ENCODE measurements at regions not wholly inside any gene's neighbourhood (a gene's known extent, or its start where the extent isn't known, plus 50 kb on each side); places are given as distances from the start of the nearest gene placed in this dataset.

GRCh38 chr7:427506-428103 is 92.0 kb downstream of the PDGFA start:
- H3K27ac ChIP-seq = no peak overlapping the region
- no peak overlapping the region for H3K4me3 ChIP-seq
- H3K27me3 ChIP-seq = no peaks in the 10 kb centered on the region
- no peak for DNase-seq
- H3K36me3 ChIP-seq = no peaks in the 10 kb centered on the region
- TF ChIP-seq POLR2A (IDR thresholded peaks at IDR 0.05) (no peak), CTCF (IDR thresholded peaks at IDR 0.05) (no peak)
- no peaks in the 10 kb centered on the region for H3K9me3 ChIP-seq
- no peaks in the 10 kb centered on the region for H3K4me1 ChIP-seq

- no peak for TF ChIP-seq POLR2A (IDR thresholded peaks at IDR 0.05)
- no peak for TF ChIP-seq CTCF (IDR thresholded peaks at IDR 0.05)
- no peak for DNase-seq
- no peak overlapping the region for H3K27ac ChIP-seq
Measured at GRCh38 chr7:428387-428786, 91.3 kb downstream of the PDGFA start.

GRCh38 chr7:428927-429827 is 90.5 kb downstream of the PDGFA start:
- no peak for DNase-seq
- no peaks in the 10 kb centered on the region for H3K36me3 ChIP-seq
- no peak overlapping the region for H3K27ac ChIP-seq
- TF ChIP-seq POLR2A (IDR thresholded peaks at IDR 0.05) = no peak
- no peak for TF ChIP-seq CTCF (IDR thresholded peaks at IDR 0.05)
- no peaks in the 10 kb centered on the region for H3K4me1 ChIP-seq
- no peaks in the 10 kb centered on the region for H3K27me3 ChIP-seq
- H3K4me3 ChIP-seq = no peak overlapping the region
- no peaks in the 10 kb centered on the region for H3K9me3 ChIP-seq

More at GRCh38 chr7:428387-428786, 91.3 kb downstream of the PDGFA start:
- H3K27me3 ChIP-seq = no peaks in the 10 kb centered on the region
- H3K9me3 ChIP-seq = no peaks in the 10 kb centered on the region
- no peak overlapping the region for H3K4me3 ChIP-seq
- H3K36me3 ChIP-seq = no peaks in the 10 kb centered on the region
- no peaks in the 10 kb centered on the region for H3K4me1 ChIP-seq

- Histone ChIP-seq H3K27me3 (no peaks in the 10 kb centered on the region), H3K27ac (no peak overlapping the region), H3K9me3 (no peaks in the 10 kb centered on the region), H3K4me1 (peaks cover 0 to 1% (median 0%) of the 10 kb centered on the region in 4 donors), H3K4me3 (no peak overlapping the region), H3K36me3 (no peaks in the 10 kb centered on the region)
- no peak for TF ChIP-seq CTCF (IDR thresholded peaks at IDR 0.05)
- no peak for TF ChIP-seq POLR2A (IDR thresholded peaks at IDR 0.05)
- no peak for DNase-seq
Measured at GRCh38 chr7:429828-430180, 89.8 kb downstream of the PDGFA start.

GRCh38 chr7:431041-431440 is 88.6 kb downstream of the PDGFA start:
- Histone ChIP-seq H3K4me3 (no peak overlapping the region), H3K9me3 (no peaks in the 10 kb centered on the region), H3K27me3 (no peaks in the 10 kb centered on the region), H3K27ac (no peak overlapping the region), H3K36me3 (no peaks in the 10 kb centered on the region), H3K4me1 (peaks cover 0 to 9% (median 0%) of the 10 kb centered on the region in 4 donors)
- TF ChIP-seq CTCF (IDR thresholded peaks at IDR 0.05) (no peak), POLR2A (IDR thresholded peaks at IDR 0.05) (no peak)
- DNase-seq = no peak
